ENCODE measurements at regions not wholly inside any gene's neighbourhood (a gene's known extent, or its start where the extent isn't known, plus 50 kb on each side); places are given as distances from the start of the nearest gene placed in this dataset.

GRCh38 chr2:120919216-120919615 lies 183.5 kb downstream of the GLI2 start:
- no TSS peak for BruUV-seq (replicated peaks)
- CTCF ChIA-PET (ENCODE audit: low intra/inter-chr PET ratio, low total read pairs): no interaction called here

GRCh38 chr2:120919771-120920453 lies 184.2 kb downstream of the GLI2 start:
- Histone ChIP-seq H2AFZ (ENCODE audit: low read length) (no peak overlapping the region), H3K9me3 (ENCODE audit: low read length) (no peaks in the 10 kb centered on the region), H3K27me3 (ENCODE audit: control insufficient read depth in 1 of 2, insufficient read depth in 2 of 2, low read length in 2 of 2) (peaks cover 6 to 31% of the 10 kb centered on the region in 2 experiments; a peak in 4 of 5 replicates), H3K4me2 (ENCODE audit: low read depth, low read length) (no peak overlapping the region), H3K36me3 (replicated peaks in 1 of 2; ENCODE audit: control insufficient read depth in 1 of 2, insufficient read depth in 2 of 2, low read length in 2 of 2) (no peaks in the 10 kb centered on the region), H3K9ac (ENCODE audit: insufficient read depth, low read depth, low read length) (no peak overlapping the region), H3K4me1 (ENCODE audit: insufficient read depth, low read length) (peaks cover 5% of the 10 kb centered on the region), H3K79me2 (ENCODE audit: insufficient read depth, low read length) (no peaks in the 10 kb centered on the region), H3K27ac (ENCODE audit: extremely low read length, insufficient read depth, low read length) (no peak overlapping the region), H4K20me1 (ENCODE audit: insufficient read depth, low read length) (no peaks in the 10 kb centered on the region; the same call in 1 of the 2 replicates), H3K4me3 (replicated peaks in 1 of 3; ENCODE audit: insufficient read depth in 1 of 3, low read depth in 2 of 3, low read length in 3 of 3) (no peak overlapping the region)
- DNase-seq (ENCODE audit: low spot score) (no peak), FAIRE-seq (no peak), ATAC-seq (no peak)
- ChIA-PET POLR2A (no interaction called here), CTCF (ENCODE audit: low intra/inter-chr PET ratio, low total read pairs) (no interaction called here)
- intact Hi-C loops (cut with micrococcal nuclease; ENCODE audit: unreplicated experiment) (no loop called here), in situ Hi-C loops (cut with HindIII; ENCODE audit: extremely low pct_ligation_motif_present, low pct_unique_long_range_greater_than_20kb) (no loop called here)
- WGBS (ENCODE audit: low lambda C conversion rate): 43% methylated on average over 16 of the region's 19 CpGs
- BruUV-seq (replicated peaks): no TSS peak
- TF ChIP-seq MAF1 (CRISPR knock-in tag; IDR thresholded peaks at IDR 0.05; ENCODE audit: borderline replicate concordance) (no peak), ISX (CRISPR knock-in tag; conservative IDR thresholded peaks at IDR 0.05) (no peak), ARNTL (CRISPR knock-in tag; IDR thresholded peaks at IDR 0.05) (no peak), ZNF720 (CRISPR knock-in tag; IDR thresholded peaks at IDR 0.05) (no peak), ZNF207 (IDR thresholded peaks at IDR 0.05; ENCODE audit: borderline replicate concordance) (no peak), ZSCAN20 (CRISPR knock-in tag; IDR thresholded peaks at IDR 0.05; ENCODE audit: borderline replicate concordance) (no peak), ZNF136 (CRISPR knock-in tag; IDR thresholded peaks at IDR 0.05; ENCODE audit: low read depth) (no peak), RARA (CRISPR knock-in tag; IDR thresholded peaks at IDR 0.05) (no peak), SALL1 (CRISPR knock-in tag; IDR thresholded peaks at IDR 0.05) (no peak), CENPT (CRISPR knock-in tag; IDR thresholded peaks at IDR 0.05; ENCODE audit: low read depth) (no peak), HOXA3 (CRISPR knock-in tag; IDR thresholded peaks at IDR 0.05) (no peak)

More at GRCh38 chr2:120919216-120919615, 183.5 kb downstream of the GLI2 start:
- 54% methylated on average over 8 of the region's 8 CpGs for WGBS (ENCODE audit: low lambda C conversion rate)
- Histone ChIP-seq H3K4me3 (replicated peaks in 1 of 3; ENCODE audit: insufficient read depth in 1 of 3, low read depth in 2 of 3, low read length in 3 of 3) (no peak overlapping the region), H3K4me2 (ENCODE audit: low read depth, low read length) (no peak overlapping the region), H3K36me3 (replicated peaks in 1 of 2; ENCODE audit: control insufficient read depth in 1 of 2, insufficient read depth in 2 of 2, low read length in 2 of 2) (no peaks in the 10 kb centered on the region), H3K27me3 (ENCODE audit: control insufficient read depth in 1 of 2, insufficient read depth in 2 of 2, low read length in 2 of 2) (peaks cover 8 to 38% of the 10 kb centered on the region in 2 experiments), H4K20me1 (ENCODE audit: insufficient read depth, low read length) (no peaks in the 10 kb centered on the region; the same call in 1 of the 2 replicates), H3K27ac (ENCODE audit: extremely low read length, insufficient read depth, low read length) (no peak overlapping the region), H3K79me2 (ENCODE audit: insufficient read depth, low read length) (no peaks in the 10 kb centered on the region), H3K9me3 (ENCODE audit: low read length) (no peaks in the 10 kb centered on the region), H3K4me1 (ENCODE audit: insufficient read depth, low read length) (peaks cover 10% of the 10 kb centered on the region), H2AFZ (ENCODE audit: low read length) (no peak overlapping the region), H3K9ac (ENCODE audit: insufficient read depth, low read depth, low read length) (no peak overlapping the region)
- in situ Hi-C loops (cut with HindIII; ENCODE audit: extremely low pct_ligation_motif_present, low pct_unique_long_range_greater_than_20kb) (no loop called here), intact Hi-C loops (cut with micrococcal nuclease; ENCODE audit: unreplicated experiment) (no loop called here)
- no peak for TF ChIP-seq ZNF549 (CRISPR knock-in tag; IDR thresholded peaks at IDR 0.05)
- TF ChIP-seq TRIM22 (IDR thresholded peaks at IDR 0.05): no peak
- TF ChIP-seq SPEN (CRISPR knock-in tag; IDR thresholded peaks at IDR 0.05; ENCODE audit: low read depth): no peak
- no peak for TF ChIP-seq AKAP8 (CRISPR knock-in tag; IDR thresholded peaks at IDR 0.05)
- no peak for ATAC-seq
- POLR2A ChIA-PET: no interaction called here
- no peak for FAIRE-seq
- DNase-seq (ENCODE audit: low spot score): no peak

Data from HepG2 (cell line).